Fibroblast of gingiva (primary cell): ENCODE measurements at regions not wholly inside any gene's neighbourhood (a gene's known extent, or its start where the extent isn't known, plus 50 kb on each side); places are given as distances from the start of the nearest gene placed in this dataset.

Source experiments
- DNase-seq: peaks from one replicate; pipeline ENCODE4 v3.0.0-alpha.2; 2011; ENCODE audit warnings: low read depth

- DNase-seq: no peak
Measured at GRCh38 chr14:100638211-100638855, 51.1 kb upstream of the BEGAIN start.

GRCh38 chr14:100639280-100639679 is 52.1 kb upstream of the BEGAIN start:
- no peak for DNase-seq

DNA sequence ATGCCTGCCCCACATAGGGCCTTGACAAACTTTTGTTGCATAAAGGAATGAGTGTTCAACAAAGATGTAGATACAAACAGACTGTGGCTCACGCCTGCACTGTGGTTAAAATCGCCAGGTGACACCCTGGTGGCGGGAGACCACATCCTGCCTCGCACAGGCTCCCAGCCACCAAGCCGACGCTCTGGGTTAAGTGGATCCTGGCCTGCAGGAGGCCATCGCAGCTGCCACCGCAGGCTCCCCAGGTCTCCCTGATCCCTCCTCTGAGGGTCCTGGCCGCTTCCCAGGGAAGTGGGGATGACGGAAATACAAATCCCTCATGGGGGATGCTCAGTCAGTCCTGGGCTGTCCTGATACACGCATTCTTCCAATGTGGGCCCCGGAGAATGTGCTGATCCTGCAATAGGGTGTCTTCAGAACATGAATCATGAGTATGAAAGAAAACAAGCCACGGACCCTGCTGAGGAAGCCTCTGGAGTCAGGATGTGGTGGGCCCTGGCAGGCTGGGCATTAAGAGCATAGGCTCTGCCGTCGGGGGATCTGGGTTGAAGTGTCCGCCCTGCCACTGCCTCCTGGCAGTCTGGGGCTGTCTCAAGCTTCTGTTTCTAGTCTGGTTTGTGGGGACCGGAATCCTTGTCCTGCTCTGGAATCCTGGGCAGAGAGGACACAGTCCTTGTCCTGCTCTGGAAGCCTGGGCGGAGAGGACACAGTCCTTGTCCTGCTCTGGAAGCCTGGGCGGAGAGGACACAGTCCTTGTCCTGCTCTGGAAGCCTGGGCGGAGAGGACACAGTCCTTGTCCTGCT is 53.5 kb upstream of the BEGAIN start:
- DNase-seq: no peak

- DNase-seq: no peak
Measured at GRCh38 chr14:100641274-100641860, 54.1 kb upstream of the BEGAIN start.

- DNase-seq: no peak
Measured at GRCh38 chr14:100643426-100643825, 56.2 kb upstream of the BEGAIN start.

GRCh38 chr14:100644383-100644782 is 57.2 kb upstream of the BEGAIN start:
- DNase-seq: no peak

DNA sequence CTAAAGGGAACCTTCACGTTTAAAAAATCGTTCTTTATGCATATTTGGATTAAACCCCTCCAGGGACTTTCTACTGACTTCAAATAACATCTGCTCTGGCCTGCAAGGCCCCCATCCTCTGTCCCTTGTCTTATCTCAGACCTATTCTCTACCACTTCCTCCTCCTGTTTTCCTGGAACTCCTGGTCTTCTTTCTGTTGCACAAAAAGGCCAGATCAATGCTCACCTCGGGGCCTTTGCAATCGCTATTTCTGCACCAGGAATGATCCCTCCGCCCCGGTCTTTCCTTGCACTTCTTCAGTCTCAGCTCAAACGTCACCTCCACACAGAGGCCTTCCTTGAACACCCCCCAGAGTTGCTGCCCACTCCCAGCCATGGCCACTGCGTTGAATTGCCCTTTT is 57.6 kb upstream of the BEGAIN start:
- no peak for DNase-seq

DNA sequence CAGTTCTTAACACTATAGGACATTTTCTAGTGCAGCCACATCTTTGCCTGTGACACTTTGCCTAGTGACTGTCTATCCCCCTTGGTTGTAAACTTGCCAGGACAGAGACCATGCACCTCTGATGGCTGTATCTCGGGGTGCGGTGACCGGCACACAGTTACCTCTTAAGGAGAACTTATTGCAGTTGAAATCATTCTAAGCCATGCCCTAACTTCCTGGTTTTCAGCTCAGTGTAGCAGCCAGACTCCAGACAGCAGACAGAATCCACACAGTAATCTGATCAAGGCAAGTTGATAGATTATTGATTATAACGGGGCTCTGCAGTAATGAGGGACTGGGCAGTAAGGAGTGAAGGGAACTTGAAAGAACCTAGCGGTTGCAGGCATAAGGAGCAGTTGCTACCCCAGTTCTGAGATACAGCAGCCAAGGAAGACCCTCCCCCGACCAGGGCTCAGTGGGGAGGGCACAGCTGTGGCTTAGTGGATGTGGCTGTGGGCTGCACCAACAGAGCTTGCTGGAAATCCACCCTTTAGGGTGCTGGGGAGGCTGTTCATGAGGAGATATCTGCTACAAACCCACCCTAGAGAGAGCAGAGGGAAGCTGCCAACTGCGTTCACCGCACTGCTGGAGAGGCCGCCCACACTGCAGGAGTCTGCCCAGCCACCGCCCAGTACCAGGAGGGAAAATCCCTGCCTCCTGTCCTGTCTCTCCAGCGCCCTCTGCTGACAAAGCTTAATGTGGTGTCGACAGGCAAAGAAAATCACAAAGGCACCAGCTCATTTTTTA is 58.2 kb upstream of the BEGAIN start:
- DNase-seq: peak; percentile 60

GRCh38 chr14:100645982-100646314 is 58.7 kb upstream of the BEGAIN start:
- no peak for DNase-seq

DNA sequence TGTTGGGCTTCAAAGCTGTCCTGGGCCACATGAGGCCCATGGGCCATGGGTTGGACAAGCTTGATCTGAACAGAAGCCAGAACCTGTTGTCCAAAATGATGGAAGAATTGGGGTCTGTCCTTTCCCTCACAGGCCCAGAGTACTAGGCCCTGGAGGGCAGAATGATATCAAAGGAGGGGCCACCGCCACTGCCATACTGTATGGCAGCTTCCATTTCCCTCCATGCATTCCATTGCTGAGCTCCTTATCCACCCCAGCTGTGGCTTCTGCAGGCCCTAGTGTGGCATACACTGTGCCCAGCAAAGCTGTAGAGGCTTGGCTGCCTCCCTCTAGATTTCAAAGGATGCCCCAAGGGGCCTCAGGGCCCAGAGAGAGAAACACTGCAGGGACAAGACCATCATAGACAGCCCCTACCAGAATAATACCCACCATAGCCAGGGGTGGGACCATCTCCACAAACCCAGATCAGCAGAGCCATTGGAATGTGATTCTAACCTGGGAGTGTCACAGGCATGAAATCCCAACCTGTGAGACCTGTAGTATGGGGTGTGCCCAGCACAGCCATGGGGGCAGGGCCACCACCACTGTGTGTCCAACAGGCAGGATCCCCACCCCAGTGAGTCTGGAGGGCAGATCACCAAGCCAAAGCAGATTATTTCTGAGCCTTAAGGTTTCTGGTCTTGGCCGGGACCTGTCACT is 61.4 kb upstream of the BEGAIN start:
- DNase-seq: no peak

DNA sequence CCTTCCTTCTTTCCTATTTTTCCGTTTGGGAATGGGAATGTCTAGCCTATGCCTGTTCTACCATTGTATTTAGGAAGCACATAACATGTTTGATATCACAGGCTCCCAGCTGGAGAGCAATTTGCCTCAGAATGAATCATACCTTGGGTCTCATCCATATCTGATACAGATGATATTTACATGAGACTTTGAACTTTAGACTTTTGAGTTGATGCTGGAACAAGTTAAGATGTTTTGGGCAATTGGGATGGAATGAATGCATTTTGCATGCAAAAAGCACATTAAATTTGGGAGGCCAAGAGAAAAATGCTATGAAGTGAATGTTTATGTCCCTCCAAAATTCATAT is 61.9 kb upstream of the BEGAIN start:
- DNase-seq: no peak

DNA sequence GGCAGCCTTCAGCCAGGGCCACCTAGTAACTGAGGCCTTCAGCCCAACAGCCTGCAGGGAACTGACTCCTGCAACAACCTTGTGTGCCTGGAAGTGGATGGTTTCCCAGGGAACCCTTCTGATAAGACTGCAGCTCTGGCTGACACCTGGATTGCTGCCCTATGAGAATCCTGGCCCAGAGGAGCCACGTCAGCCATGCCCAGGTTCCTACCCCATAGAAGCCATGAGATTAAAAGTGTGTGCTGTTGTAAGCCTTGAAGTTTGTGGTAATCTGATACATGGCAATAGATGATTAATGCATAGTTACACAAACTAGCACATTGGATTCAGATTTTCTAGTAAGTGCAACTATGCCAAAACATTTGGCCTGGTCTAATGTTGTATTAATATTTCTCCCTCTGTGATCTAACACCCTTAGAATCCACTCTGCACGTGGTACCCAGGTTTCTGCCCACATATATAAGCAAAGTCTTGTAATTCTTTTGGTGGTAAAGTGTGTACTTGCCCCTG is 64.8 kb upstream of the BEGAIN start:
- peak; percentile 75 for DNase-seq

GRCh38 chr14:100652744-100653143 is 65.5 kb upstream of the BEGAIN start:
- DNase-seq: peak; percentile 37

DNA sequence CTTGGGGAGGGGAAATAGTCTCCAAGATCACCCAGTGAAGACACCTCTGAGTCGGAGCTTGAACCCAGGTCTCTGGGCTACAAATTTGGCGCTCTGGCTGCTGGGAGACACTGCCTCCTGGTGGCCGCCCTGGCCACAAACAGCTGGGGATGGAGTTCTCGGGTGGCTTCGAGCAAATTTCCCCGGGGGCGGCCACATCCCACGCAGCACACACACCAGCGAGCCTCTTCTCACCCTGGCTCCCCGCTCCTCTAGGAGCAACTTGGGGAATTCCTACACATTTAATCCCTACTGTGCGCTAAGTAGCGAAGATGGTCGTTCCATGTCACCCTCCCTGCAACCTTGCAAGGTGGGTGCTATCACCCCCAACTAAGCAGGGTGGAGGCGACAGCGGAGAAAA is 66.2 kb upstream of the BEGAIN start:
- DNase-seq: no peak

DNA sequence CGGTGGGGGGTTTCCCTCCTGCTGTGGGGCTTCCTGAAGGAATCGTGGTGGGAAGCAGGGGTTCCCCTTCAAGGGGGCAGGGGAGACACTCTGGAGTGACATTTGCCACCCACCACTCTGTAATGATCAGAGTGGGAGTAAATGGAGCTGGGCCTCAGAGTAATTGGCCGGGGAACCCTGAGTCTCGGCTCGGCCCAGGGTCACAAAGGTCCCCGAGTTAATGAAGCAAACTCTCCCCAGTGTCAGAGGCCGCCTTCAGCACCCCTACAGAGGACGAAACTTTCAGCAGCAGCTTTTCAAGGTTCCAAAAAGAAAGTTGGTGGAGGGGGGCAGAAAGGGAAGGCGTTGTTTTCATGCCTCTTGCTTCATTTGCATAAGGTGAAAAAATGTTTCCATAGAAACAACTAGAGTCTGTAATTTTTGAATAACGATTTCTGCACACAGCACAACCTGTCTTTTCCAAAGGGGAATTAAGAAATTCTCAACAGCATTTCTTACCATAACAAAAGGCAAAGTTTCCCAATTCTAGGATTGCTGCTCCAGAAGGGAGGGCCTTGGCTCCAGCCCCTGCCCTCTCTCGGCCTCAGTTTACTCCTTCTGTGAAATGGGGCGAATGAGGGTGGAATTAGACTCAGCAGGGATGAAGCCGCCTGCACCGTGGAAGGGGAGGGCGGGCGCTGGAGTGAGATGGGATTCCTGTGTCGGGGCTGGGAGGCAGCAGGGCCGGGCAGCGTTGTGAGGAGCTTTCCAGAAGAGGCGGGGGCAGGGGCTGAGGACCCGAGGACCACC is 67.0 kb upstream of the BEGAIN start:
- DNase-seq: no peak

- DNase-seq: no peak
Measured at GRCh38 chr14:100654814-100655740, 67.9 kb upstream of the BEGAIN start.

- no peak for DNase-seq
Measured at GRCh38 chr14:100655741-100656085, 68.5 kb upstream of the BEGAIN start.

DNA sequence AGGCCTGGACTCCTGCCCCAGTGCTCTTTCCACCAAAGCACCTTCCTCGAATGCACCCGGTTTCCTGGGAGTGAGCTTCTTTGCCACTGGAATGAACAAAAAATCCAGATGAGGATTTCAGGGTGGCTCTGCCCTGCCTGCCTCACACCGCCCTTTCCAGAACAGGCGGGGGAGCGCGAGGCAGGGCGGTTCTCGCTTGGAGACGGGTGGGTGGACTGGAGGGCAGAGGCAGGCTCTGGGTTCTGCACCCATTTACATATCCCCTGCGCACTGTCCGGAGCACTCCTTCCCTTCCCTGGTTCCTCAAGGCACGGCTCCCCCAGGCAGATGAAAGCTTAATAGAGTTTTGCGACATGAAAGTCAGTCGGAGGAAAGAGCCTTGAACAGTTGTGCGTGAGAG is 69.7 kb upstream of the DLK1 start:
- no peak for DNase-seq

GRCh38 chr14:100657780-100658179 is 68.9 kb upstream of the DLK1 start:
- DNase-seq: no peak
